H9 (cell line): ENCODE measurements at regions not wholly inside any gene's neighbourhood (a gene's known extent, or its start where the extent isn't known, plus 50 kb on each side); places are given as distances from the start of the nearest gene placed in this dataset.

Experiments
- DNase-seq: peaks from one replicate; pipeline ENCODE4 v3.0.0-alpha.2; 2017
- H2AFZ ChIP-seq: one replicate; pipeline ENCODE4 v1.6.1; 2013; ENCODE audit warnings: mild to moderate bottlenecking, low read length, control low read depth, moderate library complexity
- H2AK5ac ChIP-seq: 2 replicates; pipeline ENCODE4 v1.6.1; 2013; ENCODE audit warnings: low read length, control low read depth, mixed read lengths; ENCODE audit not compliant: insufficient read length
- H2BK120ac ChIP-seq: one replicate; pipeline ENCODE4 v1.6.1; 2013; ENCODE audit warnings: low read depth, mild to moderate bottlenecking, low read length, control low read depth, inconsistent platforms; ENCODE audit not compliant: poor library complexity, severe bottlenecking
- H2BK12ac ChIP-seq: 2 replicates; pipeline ENCODE4 v1.6.1; 2013; ENCODE audit warnings: low read length, control low read depth, mixed read lengths, low read depth; ENCODE audit not compliant: insufficient read length
- H2BK15ac ChIP-seq: 2 replicates; pipeline ENCODE4 v1.6.1; 2013; ENCODE audit warnings: low read depth, low read length, control low read depth
- H2BK20ac ChIP-seq: one replicate; pipeline ENCODE4 v1.6.1; 2013; ENCODE audit warnings: low read depth, mild to moderate bottlenecking, low read length, control low read depth, inconsistent platforms; ENCODE audit not compliant: poor library complexity, severe bottlenecking
- H2BK5ac ChIP-seq: 2 replicates; pipeline ENCODE4 v1.6.1; 2013; ENCODE audit warnings: low read length, control low read depth, mixed read lengths; ENCODE audit not compliant: insufficient read length
- H3K14ac ChIP-seq: 2 replicates; pipeline ENCODE4 v1.6.1; 2013; ENCODE audit warnings: low read length, control low read depth; ENCODE audit not compliant: insufficient read depth
- H3K18ac ChIP-seq: 2 replicates; pipeline ENCODE4 v1.6.1; 2013; ENCODE audit warnings: low read depth, mild to moderate bottlenecking, mixed read lengths, low read length, control low read depth; ENCODE audit not compliant: insufficient read length
- H3K23ac ChIP-seq: 2 replicates; pipeline ENCODE4 v1.6.1; 2013; ENCODE audit warnings: low read length, control low read depth, mixed read lengths, low read depth; ENCODE audit not compliant: insufficient read length
- H3K23me2 ChIP-seq: 2 replicates; pipeline ENCODE4 v1.6.1; 2013; ENCODE audit warnings: low read depth, mild to moderate bottlenecking, mixed read lengths, low read length, control low read depth; ENCODE audit not compliant: insufficient read length, poor library complexity, severe bottlenecking
- H3K27ac ChIP-seq: 2 replicates; pipeline ENCODE4 v1.5.1; 2013; ENCODE audit warnings: low read length, control low read depth, mixed read lengths, low read depth; ENCODE audit not compliant: insufficient read length
- H3K27me3 ChIP-seq: 2 replicates; pipeline ENCODE4 v1.6.1; 2013; ENCODE audit warnings: low read length, control low read depth, inconsistent platforms; ENCODE audit not compliant: insufficient read depth
- H3K4ac ChIP-seq: 2 replicates; pipeline ENCODE4 v1.6.1; 2013; ENCODE audit warnings: low read depth, mild to moderate bottlenecking, control low read depth, inconsistent platforms, low read length, moderate library complexity
- H3K4me1 ChIP-seq: 2 replicates; pipeline ENCODE4 v1.6.1; 2013; ENCODE audit warnings: low read length, control low read depth, inconsistent platforms; ENCODE audit not compliant: insufficient read depth
- H3K4me2 ChIP-seq: 2 replicates; pipeline ENCODE4 v1.6.1; 2013; ENCODE audit warnings: low read length, control low read depth, mixed read lengths; ENCODE audit not compliant: insufficient read length, insufficient read depth
- H3K56ac ChIP-seq: 2 replicates; pipeline ENCODE4 v1.6.1; 2013; ENCODE audit warnings: low read depth, mild to moderate bottlenecking, mixed read lengths, low read length, control low read depth; ENCODE audit not compliant: insufficient read length
- H3K79me1 ChIP-seq: 2 replicates; pipeline ENCODE4 v1.6.1; 2013; ENCODE audit warnings: low read depth, mild to moderate bottlenecking, moderate library complexity, low read length, control low read depth, inconsistent platforms; ENCODE audit not compliant: insufficient read depth, poor library complexity, severe bottlenecking
- H3K79me2 ChIP-seq: 2 replicates; pipeline ENCODE4 v1.6.1; 2013; ENCODE audit warnings: low read length, control low read depth, inconsistent platforms; ENCODE audit not compliant: insufficient read depth
- H3K9ac ChIP-seq: 2 replicates; pipeline ENCODE4 v1.6.1; 2013; ENCODE audit warnings: low read length, control low read depth, mixed read lengths; ENCODE audit not compliant: insufficient read length; ENCODE audit errors: extremely low read depth
- H3K9me3 ChIP-seq: one replicate; pipeline ENCODE4 v1.6.1; 2013; ENCODE audit warnings: low read depth, low read length, inconsistent platforms; ENCODE audit not compliant: control insufficient read depth
- H3T11ph ChIP-seq: one replicate; pipeline ENCODE4 v1.6.1; 2013; ENCODE audit warnings: mild to moderate bottlenecking, low read length, control low read depth, inconsistent platforms
- H4K20me1 ChIP-seq: one replicate; pipeline ENCODE4 v1.6.1; 2013; ENCODE audit not compliant: control insufficient read depth, insufficient read length, insufficient read depth
- H4K5ac ChIP-seq: 2 replicates; pipeline ENCODE4 v1.6.1; 2013; ENCODE audit warnings: low read depth, mild to moderate bottlenecking, mixed read lengths, low read length, control low read depth; ENCODE audit not compliant: insufficient read length
- H4K8ac ChIP-seq: replicated peaks from 2 replicates; pipeline ENCODE4 v1.6.1; 2013; ENCODE audit warnings: low read length, control low read depth, mixed read lengths, low read depth; ENCODE audit not compliant: insufficient read length
- H4K91ac ChIP-seq: 2 replicates; pipeline ENCODE4 v1.6.1; 2013; ENCODE audit warnings: low read depth, mild to moderate bottlenecking, moderate library complexity, mixed read lengths, low read length, control low read depth; ENCODE audit not compliant: insufficient read length
- H3K27ac Mint-ChIP-seq, 3 experiments: 2 replicates in 2 of 3; 3 replicates in 1 of 3; pipeline ENCODE4 v1.8.0; 2020 to 2021; ENCODE audit warnings: mixed read lengths in 3 of 3, mild to moderate bottlenecking in 1 of 3, moderate library complexity in 1 of 3
- H3K27me3 Mint-ChIP-seq: 2 replicates; pipeline ENCODE4 v1.8.0; 2021; ENCODE audit warnings: low read depth, mild to moderate bottlenecking, moderate library complexity, mixed read lengths
- H3K36me3 Mint-ChIP-seq, 3 experiments: 2 replicates in 2 of 3; 3 replicates in 1 of 3; pipeline ENCODE4 v1.8.0; 2020 to 2021; ENCODE audit warnings: low read depth in 3 of 3, mixed read lengths in 3 of 3; ENCODE audit not compliant: insufficient read depth in 1 of 3
- H3K4me1 Mint-ChIP-seq, 2 experiments: 2 replicates each; pipeline ENCODE4 v1.8.0; 2020; ENCODE audit warnings: mixed read lengths in 2 of 2
- H3K4me3 Mint-ChIP-seq, 2 experiments: 2 replicates in 1 of 2; 3 replicates in 1 of 2; pipeline ENCODE4 v1.8.0; 2020 to 2021; ENCODE audit warnings: mild to moderate bottlenecking in 2 of 2, mixed read lengths in 2 of 2, moderate library complexity in 1 of 2
- H3K9me3 Mint-ChIP-seq, 2 experiments: 2 replicates in 1 of 2; 3 replicates in 1 of 2; pipeline ENCODE4 v1.8.0; 2020; ENCODE audit warnings: mild to moderate bottlenecking in 2 of 2, mixed read lengths in 2 of 2, moderate library complexity in 1 of 2
- CTCF ChIP-seq: fragments of 200-600 bp; sonication (generic); conservative IDR thresholded peaks from 3 replicates; pipeline ENCODE4 v1.8.0; 2021; ENCODE audit warnings: antibody characterized with exemption, mild to moderate bottlenecking
- WGBS: extraction: QIAGEN DNeasy Blood & Tissue Kit; methylation state at CpG from one replicate; pipeline ENCODE4 v1.1.7; 2013; ENCODE audit warnings: missing lambda C conversion rate, low lambda C conversion rate, mixed read lengths; ENCODE audit not compliant: insufficient read length; ENCODE audit errors: extremely low coverage; 5-methylcytosine and 5-hydroxymethylcytosine counted together

- Histone ChIP-seq H2AK5ac (no peak overlapping the region), H2AFZ (no peak overlapping the region), H3K23me2 (no peaks in the 10 kb centered on the region), H3K56ac (no peak overlapping the region), H2BK20ac (no peak overlapping the region), H4K8ac (no peak overlapping the region), H4K5ac (no peak overlapping the region), H3K79me1 (no peaks in the 10 kb centered on the region), H3K27ac (no peak overlapping the region), H3K14ac (no peak overlapping the region), H3T11ph (no peak overlapping the region), H3K79me2 (no peaks in the 10 kb centered on the region), H4K91ac (no peak overlapping the region), H3K27me3 (no peaks in the 10 kb centered on the region), H2BK12ac (no peak overlapping the region), H4K20me1 (no peaks in the 10 kb centered on the region), H3K4me1 (no peaks in the 10 kb centered on the region), H3K9me3 (no peaks in the 10 kb centered on the region), H3K23ac (no peak overlapping the region), H2BK15ac (no peak overlapping the region), H3K9ac (no peak overlapping the region), H3K4me2 (no peak overlapping the region), H3K4ac (no peak overlapping the region), H3K18ac (no peak overlapping the region), H2BK5ac (no peak overlapping the region), H2BK120ac (no peak overlapping the region)
- peaks cover 1% of the 10 kb centered on the region; the same call in 1 of the 2 replicates for H3K27me3 Mint-ChIP-seq
- H3K9me3 Mint-ChIP-seq = peaks cover 17 to 22% of the 10 kb centered on the region in 2 experiments
- no peak for DNase-seq
- TF ChIP-seq CTCF = no peak
- H3K27ac Mint-ChIP-seq = no peak overlapping the region
- no peak overlapping the region for H3K4me3 Mint-ChIP-seq
- no peaks in the 10 kb centered on the region for H3K4me1 Mint-ChIP-seq
- H3K36me3 Mint-ChIP-seq = peaks cover 4 to 10% (median 4%) of the 10 kb centered on the region in 3 experiments; a peak in 6 of 7 replicates
- no CpG with 5 or more reads among the region's 4 CpGs for WGBS
These were observed 510.1 kb upstream of the SLC39A10 start for GRCh38 chr2:195146761-195147541.
